Endothelial cell of umbilical vein (primary cell): ENCODE measurements at regions not wholly inside any gene's neighbourhood (a gene's known extent, or its start where the extent isn't known, plus 50 kb on each side); places are given as distances from the start of the nearest gene placed in this dataset.

Source experiments
- BruUV-seq: library from RNA; stranded (reverse); fragments of 400-500 nt; replicated peaks from 2 replicates; lab custom pipeline; 2021; lab: Mats Ljungman, UMichigan
- CTCF ChIA-PET: fragments of 300-600, 350-600 bp; sonication (Branson Sonifier 250); formaldehyde crosslinking; loops from one replicate; lab custom pipeline; 2021; ENCODE audit warnings: antibody characterized with exemption, inconsistent platforms; lab: Charles Lee
- POLR2A ChIA-PET: fragments of 300-600, 350-600 bp; sonication (Branson Sonifier 250); formaldehyde crosslinking; loops from one replicate; lab custom pipeline; 2021; ENCODE audit warnings: antibody characterized with exemption, inconsistent platforms; lab: Charles Lee
- DNase-seq: peaks from one replicate; pipeline ENCODE4 v3.0.0-alpha.2; 2011; ENCODE audit warnings: low read depth, low spot score
- FAIRE-seq: peaks from 2 replicates; lab custom pipeline; 2011; peaks lifted over from hg19 to GRCh38; lab: Jason Lieb, UNC
- H2AFZ ChIP-seq: 2 replicates; pipeline ENCODE4 v1.6.0; 2012; ENCODE audit warnings: low read depth, low read length, control low read depth, inconsistent platforms
- H3K27ac ChIP-seq: 2 replicates; pipeline ENCODE4 v1.5.1; 2011; ENCODE audit warnings: low read depth, mild to moderate bottlenecking, control low read depth, low read length, moderate library complexity; ENCODE audit not compliant: insufficient read depth
- H3K27me3 ChIP-seq, 2 experiments: 2 replicates each; pipeline versions ENCODE4 v1.6.0 to v1.6.1; 2011; ENCODE audit warnings: low read length in 2 of 2, mixed read lengths in 1 of 2; ENCODE audit not compliant: control insufficient read depth in 2 of 2, insufficient read depth in 2 of 2
- H3K36me3 ChIP-seq, 2 experiments: 2 replicates in 1 of 2; 3 replicates in 1 of 2; pipeline ENCODE4 v1.5.1; 2011; ENCODE audit warnings: low read length in 2 of 2, mild to moderate bottlenecking in 1 of 2, moderate library complexity in 1 of 2; ENCODE audit not compliant: control insufficient read depth in 2 of 2, insufficient read depth in 2 of 2; ENCODE audit errors: extremely low read depth in 1 of 2
- H3K4me1 ChIP-seq: 3 replicates; pipeline ENCODE4 v1.5.1; 2011; ENCODE audit warnings: mild to moderate bottlenecking, low read length; ENCODE audit not compliant: control insufficient read depth, insufficient read depth; ENCODE audit errors: extremely low read depth
- H3K4me2 ChIP-seq: 2 replicates; pipeline ENCODE4 v1.6.1; 2011; ENCODE audit warnings: low read length, control low read depth, mixed read lengths; ENCODE audit not compliant: insufficient read depth
- H3K4me3 ChIP-seq, 3 experiments: fragments of 200-600 bp in 1 of 3; sonication (generic), shearing (Covaris generic) in 1 of 3; replicated peaks in 1 of 3; 2 replicates each; pipeline ENCODE4 v1.5.1; 2011 to 2016; ENCODE audit warnings: control low read depth in 3 of 3, low read length in 3 of 3, mild to moderate bottlenecking in 2 of 3, inconsistent platforms in 1 of 3, low read depth in 1 of 3, moderate library complexity in 1 of 3; ENCODE audit not compliant: insufficient read depth in 1 of 3
- H3K79me2 ChIP-seq: 2 replicates; pipeline ENCODE4 v1.6.0; 2012; ENCODE audit warnings: low read length, inconsistent platforms; ENCODE audit not compliant: control insufficient read depth, insufficient read depth
- H3K9ac ChIP-seq: replicated peaks from 2 replicates; pipeline ENCODE3; 2011; ENCODE audit warnings: low read length, control low read depth; ENCODE audit not compliant: insufficient read depth; ENCODE audit errors: extremely low read depth
- H3K9me1 ChIP-seq: replicated peaks from 3 replicates; pipeline ENCODE4 v1.6.0; 2011; ENCODE audit warnings: mild to moderate bottlenecking, low read length; ENCODE audit not compliant: control insufficient read depth, insufficient read depth; ENCODE audit errors: extremely low read depth
- H3K9me3 ChIP-seq: replicated peaks from 2 replicates; pipeline ENCODE4 v1.5.1; 2012; ENCODE audit warnings: low read length, inconsistent platforms; ENCODE audit not compliant: control insufficient read depth, insufficient read depth
- H4K20me1 ChIP-seq: replicated peaks from 2 replicates; pipeline ENCODE3; 2011; ENCODE audit warnings: mild to moderate bottlenecking, low read length; ENCODE audit not compliant: control insufficient read depth, insufficient read depth; ENCODE audit errors: extremely low read depth
- CTCF ChIP-seq, 2 donors: IDR thresholded peaks; 1 replicate in 1 of 2; 2 replicates in 1 of 2; pipeline ENCODE4 v1.5.1; 2011; ENCODE audit warnings: low read length in 2 of 2, mild to moderate bottlenecking in 2 of 2, moderate library complexity in 2 of 2, control low read depth in 1 of 2, inconsistent platforms in 1 of 2, low read depth in 1 of 2; ENCODE audit not compliant: insufficient read depth in 1 of 2; ENCODE audit errors: extremely low read depth in 1 of 2
- EZH2 ChIP-seq: IDR thresholded peaks from 2 replicates; pipeline ENCODE4 v1.6.1; 2012; ENCODE audit warnings: borderline replicate concordance, low read depth, mild to moderate bottlenecking, moderate library complexity, low read length, inconsistent platforms; ENCODE audit not compliant: severe bottlenecking
- FOS ChIP-seq: IDR thresholded peaks from 2 replicates; pipeline ENCODE4 v1.6.1; 2011; ENCODE audit warnings: mild to moderate bottlenecking, low read length, moderate library complexity, borderline replicate concordance; ENCODE audit not compliant: insufficient read depth
- GATA2 ChIP-seq: IDR thresholded peaks from 2 replicates; pipeline ENCODE4 v1.7.0; 2011; ENCODE audit warnings: low read depth, mild to moderate bottlenecking, moderate library complexity, mixed read lengths, low read length; ENCODE audit not compliant: insufficient read length, insufficient read depth
- JUN ChIP-seq: IDR thresholded peaks from 2 replicates; pipeline ENCODE4 v1.6.1; 2011; ENCODE audit warnings: borderline replicate concordance, low read depth; ENCODE audit not compliant: insufficient read length, insufficient read depth
- MAX ChIP-seq: IDR thresholded peaks from 2 replicates; pipeline ENCODE4 v1.6.1; 2011; ENCODE audit not compliant: insufficient read depth, insufficient read length
- MYC ChIP-seq: IDR thresholded peaks from one replicate; pipeline ENCODE4 v1.6.1; 2011; ENCODE audit warnings: mild to moderate bottlenecking, low read depth, low read length
- POLR2A ChIP-seq: IDR thresholded peaks from 2 replicates; pipeline ENCODE4 v1.6.1; 2012; ENCODE audit warnings: low read depth, mild to moderate bottlenecking, control low read depth, low read length
- POLR2AphosphoS5 ChIP-seq: IDR thresholded peaks from 2 replicates; pipeline ENCODE4 v1.6.1; 2012; ENCODE audit warnings: low read depth, mild to moderate bottlenecking, control low read depth, low read length, moderate library complexity; ENCODE audit not compliant: insufficient read depth
- dilution Hi-C: fragments of 300-500 bp; cut with MboI; formaldehyde crosslinking; loops from one replicate; pipeline ENCODE4 v1.15.0; 2019; ENCODE audit warnings: low sequenced_read_pairs; ENCODE audit not compliant: extremely low pct_ligation_motif_present
- intact Hi-C: fragments of 100-400 bp; cut with micrococcal nuclease; formaldehyde crosslinking; loops from one replicate; pipeline ENCODE4 v1.10.0; 2022

- no peaks in the 10 kb centered on the region for H3K9me1 ChIP-seq
- H2AFZ ChIP-seq: no peak overlapping the region
- dilution Hi-C loops: no loop called here
- no peaks in the 10 kb centered on the region for H3K79me2 ChIP-seq
- H3K4me1 ChIP-seq: no peaks in the 10 kb centered on the region
- no peak overlapping the region for H3K9ac ChIP-seq
- H4K20me1 ChIP-seq: no peaks in the 10 kb centered on the region
- H3K27me3 ChIP-seq: no peaks in the 10 kb centered on the region
- TF ChIP-seq GATA2 (no peak), MAX (no peak), POLR2A (no peak), CTCF (IDR thresholded peaks at IDR 0.05; ENCODE audit: extremely low read depth in 1 of 2, insufficient read depth in 1 of 2, low read depth in 1 of 2, low read length in 2 of 2) (no peak), JUN (no peak), MYC (no peak), EZH2 (no peak), POLR2AphosphoS5 (no peak), FOS (no peak)
- no TSS peak for BruUV-seq
- no peaks in the 10 kb centered on the region for H3K9me3 ChIP-seq
- no peak for FAIRE-seq
- CTCF ChIA-PET: interaction anchor here (1.1 kb wide), 1 partner anchor 12 kb away, joined by 3 read pairs; no protein-coding TSS in a partner anchor
- no peak overlapping the region for H3K4me2 ChIP-seq
- H3K4me3 ChIP-seq: no peak overlapping the region
- no peaks in the 10 kb centered on the region for H3K36me3 ChIP-seq
- intact Hi-C loops: no loop called here
- H3K27ac ChIP-seq: no peak overlapping the region
- POLR2A ChIA-PET: no interaction called here
- no peak for DNase-seq
Observed at GRCh38 chr16:63592852-63593251, 1529.0 kb downstream of the CDH11 start.
